Stimulated activated naive CD4-positive, alpha-beta T cell (primary cell): ENCODE measurements at regions not wholly inside any gene's neighbourhood (a gene's known extent, or its start where the extent isn't known, plus 50 kb on each side); places are given as distances from the start of the nearest gene placed in this dataset.

Source experiments
- DNase-seq, 6 experiments: peaks; one replicate each; lab custom pipeline; 2025; lab: John Stamatoyannopoulos, UW

- DNase-seq, result no peak
Measured at GRCh38 chr3:187931101-187931500, 185.8 kb upstream of the BCL6 start.

GRCh38 chr3:187931770-187932278 is 186.6 kb upstream of the BCL6 start:
- no peak for DNase-seq

GRCh38 chr3:187932530-187932929 is 187.3 kb upstream of the BCL6 start:
- DNase-seq, result no peak

- no peak for DNase-seq
Measured at GRCh38 chr3:187935623-187936156, 190.4 kb upstream of the BCL6 start.

- DNase-seq, result no peak
Measured at GRCh38 chr3:187936676-187937075, 191.4 kb upstream of the BCL6 start.

GRCh38 chr3:187939891-187940290 is 194.6 kb upstream of the BCL6 start:
- DNase-seq, result no peak

GRCh38 chr3:187941135-187941847 is 196.0 kb upstream of the BCL6 start:
- no peak for DNase-seq

GRCh38 chr3:187941848-187942194 is 196.6 kb upstream of the BCL6 start:
- no peak for DNase-seq

- no peak for DNase-seq
Measured at GRCh38 chr3:187942658-187943241, 197.5 kb upstream of the BCL6 start.

- DNase-seq, result no peak
Measured at GRCh38 chr3:187943677-187944389, 198.6 kb upstream of the BCL6 start.

- peak in 1 of 6 experiments; percentile 7 for DNase-seq
Measured at GRCh38 chr3:187944390-187945179, 199.3 kb upstream of the BCL6 start.

GRCh38 chr3:187945374-187945773 is 200.1 kb upstream of the BCL6 start:
- no peak for DNase-seq

- DNase-seq, result no peak
Measured at GRCh38 chr3:187946163-187946691, 201.0 kb upstream of the BCL6 start.

GRCh38 chr3:187946981-187947380 is 201.7 kb upstream of the BCL6 start:
- no peak for DNase-seq

- no peak for DNase-seq
Measured at GRCh38 chr3:187947927-187948682, 202.8 kb upstream of the BCL6 start.

- no peak for DNase-seq
Measured at GRCh38 chr3:187949093-187949820, 204.0 kb upstream of the BCL6 start.

GRCh38 chr3:187950671-187951070 is 203.3 kb upstream of the LPP start:
- DNase-seq, result no peak

GRCh38 chr3:187951452-187952190 is 202.3 kb upstream of the LPP start:
- no peak for DNase-seq

GRCh38 chr3:187952849-187953248 is 201.1 kb upstream of the LPP start:
- DNase-seq, result no peak

GRCh38 chr3:187954516-187954872 is 199.5 kb upstream of the LPP start:
- DNase-seq, result no peak
